MV-4-11 (cell line): ENCODE measurements at regions not wholly inside any gene's neighbourhood (a gene's known extent, or its start where the extent isn't known, plus 50 kb on each side); places are given as distances from the start of the nearest gene placed in this dataset.
A peak's percentile ranks its signal among the peaks of the same experiment; 100 is the strongest.
"Not testable (repeated sequence)": the region's sequence is repeated elsewhere in the genome, so short reads cannot be mapped to it uniquely, and the experiment has no call there.

Experiments used
- DNase-seq: peaks from one replicate; lab custom pipeline; 2025; lab: John Stamatoyannopoulos, UW

- not testable (repeated sequence) for DNase-seq
Observed at GRCh38 chr14:83091991-83092956, 1558.6 kb upstream of the SEL1L start.

- DNase-seq, result no peak
Observed at GRCh38 chr14:83096092-83096491, 1562.4 kb upstream of the SEL1L start.

- no peak for DNase-seq
Observed at GRCh38 chr14:83101846-83102245, 1568.2 kb upstream of the SEL1L start.

- DNase-seq, result no peak
Observed at GRCh38 chr14:83118029-83118428, 1584.4 kb upstream of the SEL1L start.

GRCh38 chr14:83120187-83120586 lies 1586.5 kb upstream of the SEL1L start:
- no peak for DNase-seq

GRCh38 chr14:83126076-83126475 lies 1592.4 kb upstream of the SEL1L start:
- no peak for DNase-seq

- no peak for DNase-seq
Observed at GRCh38 chr14:83128783-83129182, 1595.1 kb upstream of the SEL1L start.

GRCh38 chr14:83129496-83129895 lies 1595.8 kb upstream of the SEL1L start:
- DNase-seq, result no peak

GRCh38 chr14:83133981-83134645 lies 1600.5 kb upstream of the SEL1L start:
- peak; percentile 68 for DNase-seq

GRCh38 chr14:83140756-83141155 lies 1607.1 kb upstream of the SEL1L start:
- no peak for DNase-seq

GRCh38 chr14:83147006-83147405 lies 1613.4 kb upstream of the SEL1L start:
- no peak for DNase-seq

GRCh38 chr14:83151571-83151970 lies 1617.9 kb upstream of the SEL1L start:
- no peak for DNase-seq

- DNase-seq, result no peak
Observed at GRCh38 chr14:83153081-83153480, 1619.4 kb upstream of the SEL1L start.

GRCh38 chr14:83162361-83162929 lies 1628.8 kb upstream of the SEL1L start:
- DNase-seq, result no peak

- DNase-seq, result no peak
Observed at GRCh38 chr14:83163016-83163415, 1629.4 kb upstream of the SEL1L start.

GRCh38 chr14:83164016-83164415 lies 1630.4 kb upstream of the SEL1L start:
- no peak for DNase-seq

GRCh38 chr14:83164591-83164990 lies 1630.9 kb upstream of the SEL1L start:
- no peak for DNase-seq

- DNase-seq, result no peak
Observed at GRCh38 chr14:83170165-83170564, 1636.5 kb upstream of the SEL1L start.

GRCh38 chr14:83171761-83172160 lies 1638.1 kb upstream of the SEL1L start:
- no peak for DNase-seq

- DNase-seq, result peak; percentile 68
Observed at GRCh38 chr14:83172363-83172762, 1638.7 kb upstream of the SEL1L start.

GRCh38 chr14:83173687-83174086 lies 1640.0 kb upstream of the SEL1L start:
- DNase-seq, result peak; percentile 64

- DNase-seq, result no peak
Observed at GRCh38 chr14:83184531-83184930, 1650.9 kb upstream of the SEL1L start.

GRCh38 chr14:83188311-83188710 lies 1654.7 kb upstream of the SEL1L start:
- DNase-seq, result not testable (repeated sequence)
